Tibial nerve (tissue), 4 donors: ENCODE measurements at regions not wholly inside any gene's neighbourhood (a gene's known extent, or its start where the extent isn't known, plus 50 kb on each side); places are given as distances from the start of the nearest gene placed in this dataset.
A peak's percentile ranks its signal among the peaks of the same experiment; 100 is the strongest.

Experiments used
- DNase-seq, 2 donors: peaks; one replicate each; pipeline ENCODE4 v3.0.0-alpha.2; 2019; ENCODE audit warnings: low spot score in 2 of 2
- H3K27ac ChIP-seq, 4 donors: fragments of 200-600 bp; sonication (generic) in 3 of 4; one replicate each; pipeline ENCODE4 v1.5.1; 2017 to 2019; ENCODE audit warnings: mild to moderate bottlenecking in 1 of 4
- H3K27me3 ChIP-seq, 2 donors: fragments of 200-600 bp; sonication (generic) in 1 of 2; one replicate each; pipeline versions ENCODE4 v1.5.1 to v1.6.0; 2017 to 2019
- H3K36me3 ChIP-seq, 3 donors: fragments of 200-600 bp; sonication (generic); one replicate each; pipeline ENCODE4 v1.5.1; 2018 to 2019
- H3K4me1 ChIP-seq, 4 donors: fragments of 200-600 bp; sonication (generic) in 3 of 4; one replicate each; pipeline ENCODE4 v1.5.1; 2017 to 2019
- H3K4me3 ChIP-seq, 4 donors: fragments of 200-600 bp; sonication (generic) in 3 of 4; one replicate each; pipeline ENCODE4 v1.5.1; 2017 to 2019; ENCODE audit warnings: mild to moderate bottlenecking in 1 of 4, moderate library complexity in 1 of 4
- H3K9me3 ChIP-seq, 4 donors: fragments of 200-600 bp; sonication (generic) in 3 of 4; one replicate each; pipeline ENCODE4 v1.5.1; 2017 to 2019
- EP300 ChIP-seq, 2 donors: sonication (generic); formaldehyde crosslinking; IDR thresholded peaks; one replicate each; pipeline ENCODE4 v1.6.1; 2017; ENCODE audit warnings: antibody characterized with exemption in 2 of 2, mild to moderate bottlenecking in 1 of 2
- POLR2A ChIP-seq, 2 donors: fragments of 450-650 bp; IDR thresholded peaks; one replicate each; pipeline ENCODE4 v1.6.1; 2017; ENCODE audit warnings: antibody characterized with exemption in 2 of 2, mild to moderate bottlenecking in 2 of 2, moderate library complexity in 2 of 2
- WGBS, 2 donors: methylation state at CpG; one replicate each; pipeline ENCODE4 v1.1.5; 2018; 5-methylcytosine and 5-hydroxymethylcytosine counted together
- TF ChIP-seq, protein P1 (sequence below), 5 experiments: fragments of 200-600 bp in 3 of 5; fragments of 450-650 bp in 2 of 5; sonication (generic) in 3 of 5; IDR thresholded peaks; one replicate each; pipeline ENCODE4 v1.5.1; 2016 to 2019; ENCODE audit warnings: antibody characterized with exemption in 5 of 5, mild to moderate bottlenecking in 3 of 5, moderate library complexity in 2 of 5

DNA sequence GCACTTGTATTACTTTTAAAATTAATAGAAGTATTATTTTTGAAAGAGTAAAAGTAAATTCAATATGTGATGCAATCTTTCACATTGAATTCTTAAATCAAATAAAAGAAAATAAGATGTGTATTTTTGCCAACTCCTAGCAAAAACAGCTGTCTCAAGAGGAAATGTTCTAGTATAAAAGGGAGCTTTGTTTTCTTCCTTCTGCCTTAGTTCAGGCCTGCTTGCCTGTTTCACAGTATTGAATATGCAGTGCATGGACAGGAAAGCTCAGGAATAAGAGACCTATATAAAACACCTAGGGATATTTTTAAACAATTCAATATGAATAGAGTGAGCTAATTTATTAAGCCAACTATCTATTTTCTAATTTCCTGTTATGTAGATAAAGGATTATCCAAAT is 294.8 kb upstream of the G2E3 start:
- Histone ChIP-seq H3K4me1 (peaks cover 0 to 16% (median 0%) of the 10 kb centered on the region in 4 donors), H3K27ac (peak overlapping the region in 2 of 4 donors; percentile 37 to 65), H3K4me3 (no peak overlapping the region), H3K36me3 (no peaks in the 10 kb centered on the region), H3K9me3 (no peaks in the 10 kb centered on the region), H3K27me3 (no peaks in the 10 kb centered on the region)
- TF ChIP-seq, protein P1, sequence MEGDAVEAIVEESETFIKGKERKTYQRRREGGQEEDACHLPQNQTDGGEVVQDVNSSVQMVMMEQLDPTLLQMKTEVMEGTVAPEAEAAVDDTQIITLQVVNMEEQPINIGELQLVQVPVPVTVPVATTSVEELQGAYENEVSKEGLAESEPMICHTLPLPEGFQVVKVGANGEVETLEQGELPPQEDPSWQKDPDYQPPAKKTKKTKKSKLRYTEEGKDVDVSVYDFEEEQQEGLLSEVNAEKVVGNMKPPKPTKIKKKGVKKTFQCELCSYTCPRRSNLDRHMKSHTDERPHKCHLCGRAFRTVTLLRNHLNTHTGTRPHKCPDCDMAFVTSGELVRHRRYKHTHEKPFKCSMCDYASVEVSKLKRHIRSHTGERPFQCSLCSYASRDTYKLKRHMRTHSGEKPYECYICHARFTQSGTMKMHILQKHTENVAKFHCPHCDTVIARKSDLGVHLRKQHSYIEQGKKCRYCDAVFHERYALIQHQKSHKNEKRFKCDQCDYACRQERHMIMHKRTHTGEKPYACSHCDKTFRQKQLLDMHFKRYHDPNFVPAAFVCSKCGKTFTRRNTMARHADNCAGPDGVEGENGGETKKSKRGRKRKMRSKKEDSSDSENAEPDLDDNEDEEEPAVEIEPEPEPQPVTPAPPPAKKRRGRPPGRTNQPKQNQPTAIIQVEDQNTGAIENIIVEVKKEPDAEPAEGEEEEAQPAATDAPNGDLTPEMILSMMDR (IDR thresholded peaks at IDR 0.05), result no peak
- no peak for TF ChIP-seq POLR2A (IDR thresholded peaks at IDR 0.05)
- TF ChIP-seq EP300 (IDR thresholded peaks at IDR 0.05), result no peak
- DNase-seq, result no peak

DNA sequence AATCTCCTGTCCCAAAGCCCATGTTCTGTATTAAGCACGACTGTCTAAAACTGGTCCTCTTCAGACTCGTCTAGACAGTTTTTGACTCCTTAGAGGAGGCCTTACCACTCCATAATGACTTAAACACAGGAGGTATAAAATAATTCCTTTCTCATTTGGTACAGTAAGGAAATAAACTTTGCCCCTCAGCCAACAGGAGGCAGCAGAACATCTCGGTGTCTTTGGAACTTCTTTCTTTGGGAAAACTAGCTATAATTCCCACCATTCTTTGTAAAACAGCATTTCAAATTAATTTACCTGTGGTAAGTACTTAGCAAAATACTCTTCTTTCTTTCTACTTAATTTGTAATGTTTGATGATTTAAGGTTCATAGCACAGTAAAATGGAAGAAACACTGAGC is 292.7 kb upstream of the G2E3 start:
- DNase-seq, result no peak
- Histone ChIP-seq H3K27ac (no peak overlapping the region), H3K9me3 (no peaks in the 10 kb centered on the region), H3K4me3 (no peak overlapping the region), H3K27me3 (no peaks in the 10 kb centered on the region), H3K4me1 (peaks cover 0 to 14% (median 0%) of the 10 kb centered on the region in 4 donors), H3K36me3 (no peaks in the 10 kb centered on the region)
- WGBS, 2 donors, result 93 to 96% methylated on average over 3 of the region's 3 CpGs
- TF ChIP-seq, protein P1 (IDR thresholded peaks at IDR 0.05), result no peak
- no peak for TF ChIP-seq EP300 (IDR thresholded peaks at IDR 0.05)
- no peak for TF ChIP-seq POLR2A (IDR thresholded peaks at IDR 0.05)

DNA sequence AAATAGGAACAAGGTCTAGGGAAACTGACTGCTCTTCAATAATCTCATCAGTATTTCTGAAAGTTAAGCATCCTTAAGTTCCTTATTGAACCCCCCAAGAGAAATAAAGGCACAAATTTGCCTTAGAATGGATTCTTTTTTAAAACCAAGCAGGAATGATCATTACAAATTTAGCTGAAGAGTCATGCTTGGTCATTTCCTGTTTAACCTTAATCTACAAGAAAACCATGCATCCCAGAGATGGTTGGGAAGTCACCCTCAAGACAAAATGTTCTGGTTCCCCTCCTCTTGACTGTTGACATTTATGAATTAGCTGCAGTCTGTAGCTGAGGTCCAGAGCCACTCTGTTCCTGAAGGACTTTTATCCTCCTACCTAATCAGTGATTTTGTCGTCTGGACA is 291.8 kb upstream of the G2E3 start:
- WGBS, 2 donors, result 88 to 94% methylated on average over 1 of the region's 1 CpG
- H3K4me3 ChIP-seq, result no peak overlapping the region

DNA sequence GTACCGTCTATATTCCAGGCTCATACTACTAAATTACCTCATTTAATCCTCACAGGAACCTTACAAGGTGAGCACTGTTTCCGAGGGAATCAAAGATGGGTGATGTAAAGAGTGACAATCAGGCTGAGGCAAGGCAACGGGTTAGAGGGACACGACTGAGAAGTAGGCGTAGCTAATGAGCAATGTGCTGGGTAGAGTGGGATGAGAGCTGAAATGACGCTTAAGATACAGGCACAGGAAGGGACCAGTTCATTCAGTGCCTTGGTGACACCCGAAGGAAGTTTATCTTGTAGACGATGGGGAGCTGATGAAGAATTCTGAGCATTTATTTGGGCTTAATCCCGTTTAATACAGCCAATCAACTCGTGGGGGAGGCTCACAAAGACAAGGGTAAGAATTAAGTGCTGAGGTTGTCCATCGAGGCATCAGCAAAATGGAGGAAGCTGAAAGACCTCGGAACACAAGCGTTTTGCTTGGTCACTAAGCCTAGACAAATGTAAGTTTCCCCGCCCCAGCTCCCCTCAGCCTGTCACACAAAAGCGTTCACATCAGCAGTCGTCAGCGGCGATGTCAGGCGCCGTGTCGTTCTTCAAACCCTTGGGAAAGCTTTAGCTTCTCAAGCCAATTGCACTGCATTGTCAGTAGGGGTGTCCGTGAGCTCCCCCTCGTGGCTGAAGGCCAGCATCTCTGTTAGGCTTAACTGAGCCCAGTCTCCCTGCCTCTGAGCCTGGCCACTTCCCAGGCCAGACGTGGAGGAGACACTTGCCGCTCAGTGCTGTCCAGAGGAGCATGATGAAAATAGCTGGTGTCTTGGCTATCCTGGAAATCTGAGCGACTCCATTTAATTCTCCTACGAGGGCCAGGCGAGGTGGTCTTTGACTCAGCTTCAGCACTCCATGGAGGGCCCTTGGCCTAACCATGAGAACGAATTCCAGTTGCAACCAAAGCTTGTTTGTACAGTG is 288.5 kb upstream of the G2E3 start:
- TF ChIP-seq, protein P1 (IDR thresholded peaks at IDR 0.05), result peak; percentile 72 to 86 (median 83)
- TF ChIP-seq POLR2A (IDR thresholded peaks at IDR 0.05), result no peak
- peak in 1 of 2 donors; percentile 59 for TF ChIP-seq EP300 (IDR thresholded peaks at IDR 0.05)
- Histone ChIP-seq H3K27me3 (no peaks in the 10 kb centered on the region), H3K4me1 (peaks cover 0 to 4% (median 0%) of the 10 kb centered on the region in 4 donors), H3K4me3 (peak overlapping the region in 3 of 4 donors; percentile 20 to 34 (median 28)), H3K27ac (peak overlapping the region in 2 of 4 donors; percentile 19 to 32), H3K36me3 (no peaks in the 10 kb centered on the region), H3K9me3 (no peaks in the 10 kb centered on the region)
- 28 to 36% methylated on average over 24 to 28 of the region's 29 CpGs for WGBS, 2 donors
- peak; percentile 80 to 83 for DNase-seq

More for the DNA sequence above, 291.8 kb upstream of the G2E3 start:
- Histone ChIP-seq H3K36me3 (no peaks in the 10 kb centered on the region), H3K27ac (no peak overlapping the region), H3K9me3 (no peaks in the 10 kb centered on the region), H3K27me3 (no peaks in the 10 kb centered on the region), H3K4me1 (peaks cover 0 to 14% (median 0%) of the 10 kb centered on the region in 4 donors)
- TF ChIP-seq, protein P1 (IDR thresholded peaks at IDR 0.05), result no peak
- TF ChIP-seq POLR2A (IDR thresholded peaks at IDR 0.05) (no peak), EP300 (IDR thresholded peaks at IDR 0.05) (no peak)
- no peak for DNase-seq

DNA sequence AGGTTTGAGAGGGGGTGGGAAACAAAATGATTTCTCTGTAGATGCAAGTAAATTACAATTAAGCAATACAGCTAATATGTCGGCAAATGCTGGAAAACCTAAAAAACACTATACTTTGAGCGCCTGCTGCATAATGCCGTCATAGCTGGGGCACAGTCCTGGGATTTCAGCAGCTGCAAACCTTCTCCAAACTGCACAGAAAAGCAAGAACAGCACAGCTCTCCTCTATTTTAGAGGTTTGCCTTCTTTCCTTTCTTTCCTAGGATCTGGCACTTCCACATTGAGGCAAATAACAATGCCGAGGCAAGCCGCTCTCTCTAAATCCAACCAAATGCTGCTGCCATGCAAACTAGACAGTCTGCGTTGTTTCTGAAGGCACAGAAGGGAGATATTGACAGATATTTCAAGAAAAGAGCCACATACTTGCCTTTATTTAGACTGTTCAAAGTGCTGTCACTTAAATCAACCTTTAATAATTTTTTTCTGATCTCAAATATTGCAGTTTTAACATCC is 287.1 kb upstream of the G2E3 start:
- DNase-seq, result no peak
- Histone ChIP-seq H3K27ac (no peak overlapping the region), H3K27me3 (no peaks in the 10 kb centered on the region), H3K4me1 (peaks cover 0 to 4% (median 0%) of the 10 kb centered on the region in 4 donors), H3K4me3 (no peak overlapping the region), H3K9me3 (no peaks in the 10 kb centered on the region), H3K36me3 (no peaks in the 10 kb centered on the region)
- TF ChIP-seq EP300 (IDR thresholded peaks at IDR 0.05) (no peak), POLR2A (IDR thresholded peaks at IDR 0.05) (no peak)
- TF ChIP-seq, protein P1 (IDR thresholded peaks at IDR 0.05), result no peak
- WGBS, 2 donors, result 90 to 91% methylated on average over 6 of the region's 6 CpGs
